Heart left ventricle (tissue), 13 donors: ENCODE measurements at regions not wholly inside any gene's neighbourhood (a gene's known extent, or its start where the extent isn't known, plus 50 kb on each side); places are given as distances from the start of the nearest gene placed in this dataset.

Source experiments
- POLR2A ChIP-seq, 2 donors: fragments of 450-650 bp; IDR thresholded peaks; one replicate each; pipeline ENCODE4 v1.6.1; 2017; ENCODE audit warnings: antibody characterized with exemption in 2 of 2, mild to moderate bottlenecking in 2 of 2, moderate library complexity in 2 of 2
- TF ChIP-seq, protein P1 (sequence below), 12 donors: fragments of 200-600 bp; sonication (generic) in 4 of 12; IDR thresholded peaks; one replicate each; pipeline versions ENCODE4 v1.5.0 to v1.8.0; 2018 to 2022; ENCODE audit warnings: antibody characterized with exemption in 12 of 12, mild to moderate bottlenecking in 5 of 12
- donor health status: ischemic (EF 13 %, LVEDD 7.1; RV severe dilation, severe dysfunction).
- donor health status: DM: no; HTN: yes; CAD: no.
- donor health status: DM: no; HTN: no; CAD: no.
- donor health status: ischemic (EF 25% LVEDD 6.9; RV normal size, moderate dysfunction).
- donor health status: ischemic (EF 25% LVEDD 5.7; RV mildly dilated, moderate dysfunction).
- donor health status: ischemic (EF 35%, LVEDD 5.7; RV mildly dilated, moderate dysfunction).
- donor health status: nonischemic (EF 11% LVEDD 7.7; RV severe dilation, severe dysfunction).
- donor health status: DM: yes; HTN: yes; CAD: no.
- donor health status: PGD.
- donor health status: ischemic (EF 29% LVEDD 5.4; RV normal size, mild dysfunction).
- donor health status: nonischemic (EF 23%, LVEDD 6.1; RV moderate dilation, normal function).

DNA sequence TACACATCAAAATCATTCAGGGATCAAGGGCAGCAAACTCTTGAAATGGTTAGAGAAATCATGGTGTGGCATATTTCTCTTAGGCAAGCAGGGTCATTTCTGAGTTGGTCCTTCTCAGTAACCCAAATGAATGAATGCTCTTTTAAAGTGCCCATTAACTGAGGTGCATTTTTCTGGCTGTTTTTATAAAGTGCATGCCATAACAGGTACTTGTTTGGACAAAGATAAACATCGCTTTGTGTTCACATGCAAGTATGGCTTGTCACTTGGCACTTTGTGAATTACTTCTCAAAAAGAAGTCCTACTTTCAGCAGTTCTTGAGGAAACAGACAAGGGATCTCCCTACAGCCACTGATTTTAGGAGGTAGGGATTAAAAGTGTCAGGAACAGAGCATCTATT, 64.8 kb upstream of the IFNE start:
- TF ChIP-seq, protein P1, sequence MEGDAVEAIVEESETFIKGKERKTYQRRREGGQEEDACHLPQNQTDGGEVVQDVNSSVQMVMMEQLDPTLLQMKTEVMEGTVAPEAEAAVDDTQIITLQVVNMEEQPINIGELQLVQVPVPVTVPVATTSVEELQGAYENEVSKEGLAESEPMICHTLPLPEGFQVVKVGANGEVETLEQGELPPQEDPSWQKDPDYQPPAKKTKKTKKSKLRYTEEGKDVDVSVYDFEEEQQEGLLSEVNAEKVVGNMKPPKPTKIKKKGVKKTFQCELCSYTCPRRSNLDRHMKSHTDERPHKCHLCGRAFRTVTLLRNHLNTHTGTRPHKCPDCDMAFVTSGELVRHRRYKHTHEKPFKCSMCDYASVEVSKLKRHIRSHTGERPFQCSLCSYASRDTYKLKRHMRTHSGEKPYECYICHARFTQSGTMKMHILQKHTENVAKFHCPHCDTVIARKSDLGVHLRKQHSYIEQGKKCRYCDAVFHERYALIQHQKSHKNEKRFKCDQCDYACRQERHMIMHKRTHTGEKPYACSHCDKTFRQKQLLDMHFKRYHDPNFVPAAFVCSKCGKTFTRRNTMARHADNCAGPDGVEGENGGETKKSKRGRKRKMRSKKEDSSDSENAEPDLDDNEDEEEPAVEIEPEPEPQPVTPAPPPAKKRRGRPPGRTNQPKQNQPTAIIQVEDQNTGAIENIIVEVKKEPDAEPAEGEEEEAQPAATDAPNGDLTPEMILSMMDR (IDR thresholded peaks at IDR 0.05), result no peak
- TF ChIP-seq POLR2A (IDR thresholded peaks at IDR 0.05), result no peak
